ENCODE measurements at regions not wholly inside any gene's neighbourhood (a gene's known extent, or its start where the extent isn't known, plus 50 kb on each side); places are given as distances from the start of the nearest gene placed in this dataset.

DNA sequence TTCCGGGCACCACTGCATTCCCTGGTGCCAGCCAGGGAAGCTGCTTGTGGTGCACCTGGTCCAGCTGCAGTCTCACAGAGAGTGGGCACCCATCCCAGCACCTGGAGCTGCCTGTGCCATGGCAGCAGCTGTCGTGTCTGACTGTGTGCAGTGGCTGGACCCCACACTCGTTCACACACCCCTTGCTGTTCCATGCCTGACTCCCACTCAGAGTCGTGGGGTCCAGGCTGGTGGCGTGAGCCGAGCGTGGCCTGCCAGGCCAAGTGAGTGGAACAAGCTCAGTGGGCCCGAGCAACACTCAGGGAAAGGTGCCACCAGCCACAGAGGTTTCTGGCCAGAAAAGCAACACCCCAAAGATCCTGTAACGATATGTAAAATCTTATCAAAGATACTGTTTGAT, 97.2 kb upstream of the KCNK1 start:
- DNase-seq (ENCODE audit: low read depth in 2 of 2), result no peak

DNA sequence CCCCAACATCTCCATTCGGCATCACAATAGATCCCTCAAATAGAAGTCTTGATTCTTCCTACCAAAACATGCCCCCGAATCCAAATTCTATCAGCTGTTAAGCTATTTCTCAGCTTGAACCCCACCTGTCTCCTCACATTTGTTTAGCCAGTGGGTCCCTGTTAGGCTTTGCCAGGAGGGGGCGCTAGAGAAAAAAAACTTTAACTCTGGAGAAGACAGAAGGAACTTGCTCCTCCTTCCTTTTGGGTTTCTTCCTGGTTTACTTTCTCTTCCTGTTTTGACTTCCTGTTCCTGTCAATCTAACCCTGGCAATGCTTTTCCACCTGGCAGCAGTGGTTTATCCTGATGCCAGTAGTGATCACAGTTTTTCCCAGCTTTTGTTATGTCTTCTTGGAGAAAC, 95.6 kb upstream of the KCNK1 start:
- peak in 1 of 2 donors; percentile 1 for DNase-seq (ENCODE audit: low read depth in 2 of 2)

DNA sequence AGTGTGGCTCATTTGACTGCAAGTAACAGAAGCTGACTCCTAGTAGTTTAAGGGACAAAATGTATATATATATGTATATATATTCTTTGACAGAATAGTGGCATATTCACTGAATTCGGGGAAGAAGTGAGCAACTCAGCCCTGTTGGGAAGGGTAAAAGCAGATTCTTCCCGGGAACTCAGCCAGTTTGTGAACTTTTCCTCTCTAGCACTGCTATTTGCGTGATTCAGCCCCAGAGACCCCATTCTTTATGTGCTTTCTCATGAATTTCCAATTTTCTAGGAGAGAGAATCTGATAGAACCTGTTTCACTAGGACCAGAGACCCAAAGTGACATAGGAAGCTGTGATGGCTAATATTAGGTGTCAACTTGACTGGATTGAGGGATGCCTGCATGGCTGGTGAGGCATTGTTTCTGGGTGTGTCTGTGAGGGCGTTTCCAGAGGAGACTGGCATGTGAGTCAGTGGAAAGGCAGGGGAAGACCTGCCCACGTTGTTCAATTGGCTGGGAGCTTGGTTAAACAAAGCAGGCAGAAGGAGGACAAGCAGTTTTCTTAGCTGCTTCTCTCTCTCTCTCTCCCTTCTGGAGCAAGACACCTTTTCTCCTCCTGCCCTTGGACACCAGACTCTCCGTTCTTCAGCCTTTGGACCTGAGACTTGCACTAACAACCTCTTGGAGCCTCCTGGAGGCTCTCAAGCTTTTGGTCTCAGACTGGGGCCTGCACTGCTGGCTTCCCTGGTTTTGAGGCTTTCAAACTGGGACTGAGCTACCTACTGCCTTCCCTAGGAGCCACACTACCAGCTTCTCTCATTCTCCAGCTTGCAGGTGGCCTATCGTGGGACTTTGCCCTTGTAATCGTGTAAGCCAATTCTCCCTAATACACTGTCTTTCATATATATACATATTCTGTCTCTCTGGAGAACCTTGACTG, 93.4 kb upstream of the KCNK1 start:
- DNase-seq (ENCODE audit: low read depth in 2 of 2), result no peak

DNA sequence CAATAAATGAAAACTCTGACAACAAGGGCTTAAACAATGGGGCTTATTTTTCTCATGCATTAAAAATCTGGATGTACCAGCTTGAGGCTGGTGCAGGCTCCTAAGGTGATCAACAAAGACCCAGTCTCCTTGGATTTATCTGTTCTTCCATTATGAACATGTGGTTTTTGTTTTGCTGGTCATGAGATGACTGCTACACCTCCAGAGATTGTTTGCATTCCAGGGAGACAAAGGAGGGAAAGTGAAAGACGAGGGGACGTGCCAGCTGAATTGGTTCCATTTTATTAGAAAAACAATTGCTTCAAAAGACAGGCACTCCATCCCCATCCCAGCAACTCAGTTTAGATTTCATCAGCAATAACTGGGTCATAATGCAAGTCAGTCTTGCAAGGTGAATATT, 90.9 kb upstream of the KCNK1 start:
- DNase-seq (ENCODE audit: low read depth in 2 of 2), result no peak

DNA sequence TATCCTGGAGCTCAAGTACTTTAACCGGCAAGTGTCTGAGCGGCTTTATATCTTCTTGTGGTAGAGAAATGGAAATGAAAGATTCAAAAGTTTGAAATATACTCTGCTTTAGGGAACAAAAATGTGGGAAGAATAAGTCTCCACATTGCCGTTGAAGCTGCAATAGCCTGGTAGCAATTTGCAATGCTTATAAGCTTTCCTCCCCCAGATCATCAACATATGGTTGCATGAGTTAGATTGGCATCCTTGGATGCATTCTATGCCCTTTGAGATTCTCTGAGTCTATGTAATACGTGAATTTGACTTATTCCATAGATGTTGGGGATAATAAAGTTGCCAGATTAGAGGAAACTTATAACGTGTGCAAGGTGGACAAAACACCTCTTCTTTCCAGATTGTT, 86.1 kb upstream of the KCNK1 start:
- no peak for DNase-seq (ENCODE audit: low read depth in 2 of 2)

DNA sequence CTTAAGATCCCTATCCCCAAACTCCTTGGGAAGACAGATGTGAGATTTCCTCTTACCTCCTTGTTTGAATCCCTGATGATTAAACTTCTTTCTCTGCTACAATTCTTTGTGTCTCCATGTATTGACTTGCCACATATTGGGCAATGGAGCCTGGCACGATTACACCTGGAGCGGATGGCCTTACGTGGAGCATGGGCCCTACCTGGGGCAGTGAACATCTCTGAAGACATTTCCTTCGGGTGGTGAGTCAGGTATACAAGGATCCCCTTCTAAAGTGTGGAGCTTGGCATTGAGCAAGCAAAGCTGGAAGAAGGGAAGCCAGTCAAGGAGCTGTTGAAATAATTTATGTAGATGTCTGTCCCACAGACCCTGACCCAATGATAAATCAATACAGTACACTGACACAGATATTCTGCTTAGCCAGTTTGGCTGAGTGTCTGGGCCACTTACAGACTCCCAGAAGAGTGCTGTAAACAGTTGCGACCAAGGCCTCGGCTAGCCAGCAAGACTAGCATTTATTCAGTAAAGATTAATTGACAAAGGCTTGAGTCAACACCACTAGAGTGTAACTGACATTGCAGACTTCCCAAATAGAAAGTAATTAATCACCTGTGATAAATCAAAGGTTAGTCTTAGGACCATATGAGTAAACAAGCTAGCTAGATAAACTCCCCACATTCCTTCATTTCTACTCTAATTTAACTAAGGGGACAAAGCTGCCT, 83.1 kb upstream of the KCNK1 start:
- DNase-seq (ENCODE audit: low read depth in 2 of 2), result no peak

DNA sequence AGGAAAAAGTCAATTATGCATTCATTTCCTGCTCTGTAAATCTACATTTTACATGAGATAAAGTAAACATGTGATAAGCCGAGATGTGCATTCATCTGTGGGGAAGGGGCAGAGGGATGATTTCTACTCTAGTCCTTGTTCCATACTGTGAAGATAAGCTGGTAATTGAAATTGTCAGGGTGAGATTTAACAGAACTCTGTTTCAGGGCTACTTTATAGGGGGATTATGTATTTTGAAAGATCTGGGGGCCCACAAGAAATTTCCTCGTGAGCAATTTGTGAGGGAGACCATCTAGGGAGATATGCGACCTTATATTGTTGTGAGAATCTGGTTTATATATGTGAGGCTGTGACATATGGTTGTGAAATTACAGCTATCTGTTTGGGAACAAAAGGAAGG, 73.1 kb upstream of the KCNK1 start:
- no peak for DNase-seq (ENCODE audit: low read depth in 2 of 2)

DNA sequence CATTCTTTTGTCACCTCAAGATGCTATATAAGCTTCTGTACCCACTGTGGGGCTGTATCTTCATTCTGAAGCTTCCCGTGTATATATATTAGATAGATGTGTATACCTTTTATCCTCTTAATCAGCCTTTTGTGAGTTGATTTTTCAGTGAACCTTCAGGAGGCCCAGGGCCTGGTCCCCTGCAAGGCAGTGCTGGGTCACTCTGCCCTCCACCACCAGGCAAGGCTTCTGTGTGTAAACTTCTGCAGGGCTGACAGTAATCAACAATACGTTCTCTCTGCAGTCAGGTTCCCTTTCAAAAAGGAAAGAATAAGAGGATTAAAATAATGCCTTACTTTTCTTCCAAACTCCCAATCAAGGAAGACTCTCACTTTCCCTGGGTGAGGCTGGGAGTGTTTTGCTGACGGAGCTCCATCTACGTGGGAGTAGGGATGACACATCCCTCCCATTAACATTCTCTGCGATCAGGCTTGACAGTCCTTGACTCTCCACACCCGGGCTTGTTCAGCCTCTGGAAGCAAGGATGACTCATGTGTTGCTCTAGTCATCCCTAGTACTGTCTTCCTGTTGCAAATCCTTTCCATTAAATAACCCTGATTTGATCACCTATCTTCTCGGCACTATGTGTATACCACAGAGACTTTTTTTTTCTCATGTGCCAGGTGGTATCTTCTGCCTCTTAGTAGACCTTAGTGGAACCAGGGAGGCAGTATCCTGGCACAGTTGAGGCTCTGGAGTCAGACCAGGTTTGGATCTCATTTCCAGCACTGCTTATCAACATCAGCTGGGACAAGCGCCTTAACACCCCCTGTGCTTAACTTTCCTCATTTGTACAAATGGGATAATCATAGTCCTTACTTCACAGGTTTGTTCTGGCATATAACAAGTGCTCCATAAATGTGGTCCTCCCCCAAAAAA, 70.3 kb upstream of the KCNK1 start:
- no peak for DNase-seq (ENCODE audit: low read depth in 2 of 2)

DNA sequence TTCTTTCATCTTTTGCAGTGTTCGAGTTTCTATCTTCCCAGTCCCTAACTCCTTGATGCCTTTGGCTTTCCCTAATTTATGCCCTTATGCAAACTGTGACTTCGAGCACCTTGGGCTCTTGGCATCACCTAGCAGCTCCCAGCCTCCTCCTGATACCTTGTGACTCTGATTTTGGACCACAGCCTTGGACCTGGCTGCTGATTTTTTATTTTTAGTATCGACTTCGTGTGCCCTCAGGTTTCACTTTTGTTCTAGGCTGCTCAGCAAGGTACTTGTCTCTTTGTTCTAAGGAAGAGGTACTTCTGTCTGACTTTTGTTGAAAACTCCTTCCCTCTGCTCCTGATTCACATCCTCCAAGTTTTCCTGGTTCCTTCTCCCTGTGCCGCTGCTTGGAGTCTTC, 69.6 kb upstream of the KCNK1 start:
- no peak for DNase-seq (ENCODE audit: low read depth in 2 of 2)

DNA sequence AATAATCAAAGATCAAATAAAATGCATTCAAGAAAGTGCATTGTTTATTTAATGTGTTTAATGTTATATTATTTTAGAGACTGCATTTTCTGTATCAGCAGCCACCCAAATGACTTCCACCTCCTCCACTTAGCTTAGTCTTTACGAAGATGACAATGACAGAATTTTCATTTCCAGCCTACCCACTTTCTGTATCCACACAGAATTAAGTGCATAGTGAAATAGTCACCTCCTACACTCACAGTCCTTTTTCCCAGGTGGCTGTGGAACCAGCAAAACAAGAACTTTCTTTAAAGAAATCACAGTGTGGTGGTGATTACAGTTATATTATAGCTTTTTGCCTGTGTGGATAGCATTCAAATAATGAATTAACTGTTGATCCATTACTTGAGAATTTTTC, 66.2 kb upstream of the KCNK1 start:
- no peak for DNase-seq (ENCODE audit: low read depth in 2 of 2)

DNA sequence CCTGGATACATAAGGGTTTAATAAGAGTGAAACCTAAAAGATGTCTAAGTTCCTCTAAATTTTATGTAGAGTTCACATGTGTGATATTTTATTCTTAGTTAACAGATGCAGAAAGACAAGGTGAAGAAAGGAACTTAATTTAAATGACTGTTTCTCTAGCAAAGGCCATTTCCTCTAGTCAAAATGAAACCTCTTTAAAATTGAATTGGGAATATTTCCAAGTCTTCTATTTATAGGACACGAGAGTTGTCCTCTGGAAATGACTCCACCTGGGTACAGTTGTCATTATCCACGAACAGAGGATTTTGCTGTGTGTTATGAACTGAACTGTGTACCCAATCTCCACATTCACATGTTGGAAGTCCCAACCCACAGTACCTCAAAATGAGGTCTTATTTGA, 64.5 kb upstream of the KCNK1 start:
- DNase-seq (ENCODE audit: low read depth in 2 of 2), result no peak

DNA sequence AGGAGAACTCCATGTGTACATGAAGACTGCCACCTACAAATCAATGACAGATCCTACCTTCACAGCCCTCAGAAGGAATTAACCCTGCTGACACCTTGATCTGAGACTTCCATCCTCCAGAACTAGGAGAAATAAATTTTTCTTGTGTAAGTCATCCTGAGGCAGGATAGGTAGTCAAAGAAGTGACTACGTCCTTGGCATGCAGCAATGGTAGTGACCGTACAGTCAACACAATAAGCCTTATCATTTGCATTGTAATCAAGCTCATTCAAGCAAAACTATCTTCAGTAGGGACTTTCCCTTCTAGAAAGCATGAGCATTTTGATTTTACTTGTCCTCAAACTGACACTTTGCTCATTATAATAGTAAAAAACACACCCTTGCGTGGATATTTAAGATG, 64.0 kb upstream of the KCNK1 start:
- DNase-seq (ENCODE audit: low read depth in 2 of 2), result no peak

DNA sequence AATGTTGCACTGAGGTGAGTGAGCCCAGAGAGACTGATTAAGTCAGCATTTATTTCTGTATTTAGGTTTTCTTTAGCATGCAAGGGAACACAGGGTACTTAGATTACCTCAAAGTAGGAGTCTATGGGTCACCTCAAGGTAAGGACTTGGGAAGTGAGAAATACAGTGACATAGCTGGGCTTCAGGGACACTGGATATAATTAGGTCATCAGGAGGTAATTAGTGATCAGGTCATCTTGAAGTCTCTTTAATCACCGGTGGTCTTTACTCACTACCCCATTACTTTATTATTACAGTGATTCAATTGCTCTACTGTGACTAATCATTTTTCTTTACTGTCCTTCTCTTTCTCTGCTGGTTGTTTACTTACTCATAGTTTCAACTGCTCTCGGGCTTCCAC, 59.9 kb upstream of the KCNK1 start:
- no peak for DNase-seq (ENCODE audit: low read depth in 2 of 2)

DNA sequence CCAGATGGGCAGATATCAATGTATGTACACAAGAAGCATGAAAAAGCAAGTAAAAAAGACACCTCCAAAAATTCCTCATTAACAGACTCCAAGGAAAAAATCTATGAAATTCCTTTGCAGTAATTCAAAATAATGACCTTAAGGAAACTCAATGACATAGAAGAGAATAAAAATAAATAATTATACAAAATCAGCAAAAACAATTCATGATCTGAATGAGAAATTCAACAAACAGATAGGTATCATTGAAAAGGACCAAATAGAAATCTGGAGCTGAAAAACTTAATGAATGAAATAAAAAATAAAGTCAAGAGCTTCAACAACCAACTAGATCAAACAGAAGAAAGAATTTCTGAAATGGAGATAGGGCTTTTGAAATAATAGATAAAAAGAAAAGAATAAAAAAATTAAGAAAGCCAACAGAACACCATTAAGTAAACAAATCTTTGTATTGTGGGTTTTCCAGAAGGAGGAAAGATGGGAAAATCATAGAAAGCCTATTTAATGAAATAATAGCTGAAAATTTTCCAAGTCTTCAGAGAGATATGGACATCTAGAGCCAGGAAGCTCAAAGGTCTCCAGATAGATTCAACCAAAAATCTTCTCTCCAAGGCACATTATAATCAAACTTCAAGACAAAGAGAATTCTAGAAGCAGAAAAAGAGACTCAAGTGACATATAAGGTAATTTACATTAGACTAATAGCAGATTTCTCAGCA, 52.0 kb upstream of the KCNK1 start:
- no peak for DNase-seq (ENCODE audit: low read depth in 2 of 2)
